NK-92 treated with Interleukin-12 subunit alpha and Interleukin-12 subunit beta, amount 100 ng/mL, for 24 hours (cell line): ENCODE measurements at regions not wholly inside any gene's neighbourhood (a gene's known extent, or its start where the extent isn't known, plus 50 kb on each side); places are given as distances from the start of the nearest gene placed in this dataset.

Experiments used
- DNase-seq: peaks from one replicate; lab custom pipeline; 2025; lab: John Stamatoyannopoulos, UW

DNA sequence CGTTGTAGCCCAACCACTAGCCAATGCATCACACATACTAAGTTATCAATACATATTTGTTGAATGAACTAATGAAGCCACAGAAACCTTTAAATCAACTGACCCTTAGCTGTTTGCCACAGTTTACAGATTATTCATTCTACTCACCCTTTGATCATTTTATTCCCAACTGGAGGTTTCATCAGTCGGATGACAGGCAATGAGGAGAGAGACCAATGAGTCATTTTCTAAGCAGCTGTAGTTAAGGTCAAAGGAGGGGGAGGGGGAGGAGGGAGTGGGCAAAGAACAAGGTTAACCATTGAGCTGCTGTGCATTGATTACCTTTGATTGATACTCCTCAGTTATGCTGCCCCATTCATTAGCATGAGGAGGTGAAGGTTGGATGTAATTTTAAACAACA is 469.5 kb downstream of the VRK1 start:
- no peak for DNase-seq

DNA sequence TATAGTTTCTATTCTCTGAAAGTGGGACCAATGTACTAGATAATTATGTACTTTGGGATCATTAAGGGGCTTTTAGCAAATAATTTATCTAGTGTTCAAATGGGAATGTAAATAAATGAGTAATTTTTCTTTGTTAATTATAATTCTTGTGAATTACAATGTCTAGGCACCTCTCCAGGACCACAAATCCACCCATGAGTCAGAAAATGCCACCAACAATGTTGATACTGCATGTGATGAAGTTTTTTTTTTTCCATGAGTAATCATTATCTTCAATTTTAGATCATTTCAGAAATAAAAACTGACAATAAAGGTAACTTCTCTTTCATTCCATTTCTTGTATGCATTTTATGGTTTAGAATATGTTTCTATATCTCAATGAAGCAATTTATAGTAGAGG is 470.3 kb downstream of the VRK1 start:
- DNase-seq, result no peak

GRCh38 chr14:97268097-97268496 is 470.9 kb downstream of the VRK1 start:
- no peak for DNase-seq

GRCh38 chr14:97270308-97270707 is 473.1 kb downstream of the VRK1 start:
- DNase-seq, result no peak

DNA sequence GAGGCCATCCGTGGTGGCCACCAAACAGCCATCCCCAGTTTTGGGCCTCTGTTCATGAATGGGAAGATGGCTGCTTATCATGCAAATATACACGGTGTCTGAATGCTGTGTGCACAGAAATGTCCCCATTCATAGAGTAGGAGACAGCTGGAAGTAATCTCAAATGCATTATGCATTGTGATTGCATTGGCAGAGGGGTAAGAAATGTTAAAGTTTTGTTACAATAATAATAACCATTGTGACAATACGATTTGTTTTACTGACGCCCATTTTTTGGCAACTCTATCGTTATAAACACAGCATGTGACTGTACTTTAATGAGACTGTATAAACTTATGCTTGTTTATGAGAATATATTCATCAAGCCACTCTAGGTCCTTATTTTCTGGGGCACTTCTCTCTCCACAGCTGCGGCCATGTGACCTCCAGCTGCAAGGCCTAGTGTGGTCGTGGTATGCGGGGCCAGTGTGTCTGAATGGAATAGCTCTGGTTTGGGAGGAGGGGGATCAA is 474.3 kb downstream of the VRK1 start:
- DNase-seq, result no peak

- no peak for DNase-seq
Measured at GRCh38 chr14:97273540-97273939, 476.4 kb downstream of the VRK1 start.

GRCh38 chr14:97274626-97275025 is 477.4 kb downstream of the VRK1 start:
- no peak for DNase-seq

GRCh38 chr14:97275276-97275675 is 478.1 kb downstream of the VRK1 start:
- DNase-seq, result no peak

DNA sequence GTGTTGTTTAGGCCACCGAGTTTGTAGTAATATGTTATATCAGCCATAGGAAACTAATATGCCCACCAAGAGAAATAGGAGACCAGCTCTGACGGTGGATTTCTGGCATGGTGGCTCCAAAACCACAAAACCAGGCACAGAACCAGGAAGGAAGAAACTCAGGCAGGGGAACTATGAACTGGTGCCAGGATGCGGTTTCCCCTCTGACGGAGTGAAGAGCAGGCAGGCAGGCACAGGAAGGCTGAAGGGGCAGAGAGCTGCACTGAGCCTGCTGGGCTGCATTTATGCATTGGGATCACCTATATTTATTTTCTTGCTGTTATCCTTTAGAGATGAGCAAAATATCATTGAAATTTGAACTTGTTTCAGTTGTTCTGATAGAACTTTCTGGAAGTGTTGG is 479.4 kb downstream of the VRK1 start:
- DNase-seq, result no peak

- DNase-seq, result no peak
Measured at GRCh38 chr14:97277711-97278110, 480.5 kb downstream of the VRK1 start.

GRCh38 chr14:97280526-97280925 is 483.3 kb downstream of the VRK1 start:
- no peak for DNase-seq

DNA sequence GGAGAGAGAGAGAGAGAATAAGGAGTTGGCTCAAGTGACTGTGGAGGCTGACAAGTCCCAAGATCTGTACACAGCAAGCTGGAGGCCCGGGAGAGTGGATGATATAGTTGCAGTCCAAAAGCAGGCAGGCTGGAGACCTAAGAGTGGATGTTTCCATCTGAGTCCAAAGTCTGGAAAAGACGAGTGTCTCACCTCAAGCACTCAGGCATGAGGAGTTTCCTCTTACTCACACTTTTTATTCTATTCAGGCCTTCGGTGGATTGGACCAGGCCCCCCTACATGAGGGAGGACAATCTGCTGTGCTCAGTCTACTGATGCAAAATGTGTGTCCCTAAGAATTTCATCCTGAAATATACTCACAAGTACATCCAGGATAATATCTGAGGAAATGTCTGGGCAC is 484.6 kb downstream of the VRK1 start:
- no peak for DNase-seq

- DNase-seq, result no peak
Measured at GRCh38 chr14:97282210-97283004, 485.2 kb downstream of the VRK1 start.

DNA sequence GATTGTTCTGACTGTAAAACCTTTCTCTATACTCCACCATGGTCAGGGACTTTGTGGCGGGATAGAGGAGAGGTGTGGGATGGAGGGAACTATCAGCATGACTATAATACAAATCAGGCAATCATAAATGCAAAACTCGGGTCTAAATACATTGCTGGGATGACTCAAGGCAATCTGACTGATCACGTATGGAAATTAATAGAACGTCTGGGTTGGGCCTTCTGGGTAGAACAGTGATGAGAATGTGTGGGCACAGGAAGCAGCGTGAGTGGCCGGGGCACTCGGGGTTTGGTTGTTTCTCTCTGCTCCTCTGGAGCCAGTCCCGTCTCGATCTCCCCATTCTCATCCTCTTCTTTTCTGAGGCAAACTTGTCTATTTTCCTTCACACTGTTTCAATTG is 485.8 kb downstream of the VRK1 start:
- no peak for DNase-seq

GRCh38 chr14:97283426-97283825 is 486.2 kb downstream of the VRK1 start:
- DNase-seq, result no peak

GRCh38 chr14:97283841-97284240 is 486.7 kb downstream of the VRK1 start:
- DNase-seq, result no peak

DNA sequence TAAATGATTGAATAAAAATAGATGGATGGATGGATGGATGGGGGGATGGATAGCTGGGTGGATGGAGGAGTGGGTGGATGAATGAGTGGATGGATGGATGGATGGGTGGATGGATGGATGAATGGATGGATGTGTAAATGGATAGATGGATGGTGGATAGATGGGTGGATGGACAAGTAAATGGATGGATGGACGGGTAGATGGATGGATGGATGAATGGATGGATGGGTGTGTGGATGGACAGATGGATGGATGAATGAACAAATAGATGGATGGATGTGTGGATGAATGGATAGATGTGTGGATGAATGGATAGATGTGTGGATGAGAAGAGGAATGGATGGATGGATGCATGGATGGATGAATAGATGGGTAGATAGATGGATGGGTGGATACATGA is 490.8 kb downstream of the VRK1 start:
- no peak for DNase-seq

GRCh38 chr14:97290065-97290464 is 492.9 kb downstream of the VRK1 start:
- no peak for DNase-seq

- DNase-seq, result no peak
Measured at GRCh38 chr14:97290977-97291376, 493.8 kb downstream of the VRK1 start.

- DNase-seq, result no peak
Measured at GRCh38 chr14:97293659-97294058, 496.5 kb downstream of the VRK1 start.

DNA sequence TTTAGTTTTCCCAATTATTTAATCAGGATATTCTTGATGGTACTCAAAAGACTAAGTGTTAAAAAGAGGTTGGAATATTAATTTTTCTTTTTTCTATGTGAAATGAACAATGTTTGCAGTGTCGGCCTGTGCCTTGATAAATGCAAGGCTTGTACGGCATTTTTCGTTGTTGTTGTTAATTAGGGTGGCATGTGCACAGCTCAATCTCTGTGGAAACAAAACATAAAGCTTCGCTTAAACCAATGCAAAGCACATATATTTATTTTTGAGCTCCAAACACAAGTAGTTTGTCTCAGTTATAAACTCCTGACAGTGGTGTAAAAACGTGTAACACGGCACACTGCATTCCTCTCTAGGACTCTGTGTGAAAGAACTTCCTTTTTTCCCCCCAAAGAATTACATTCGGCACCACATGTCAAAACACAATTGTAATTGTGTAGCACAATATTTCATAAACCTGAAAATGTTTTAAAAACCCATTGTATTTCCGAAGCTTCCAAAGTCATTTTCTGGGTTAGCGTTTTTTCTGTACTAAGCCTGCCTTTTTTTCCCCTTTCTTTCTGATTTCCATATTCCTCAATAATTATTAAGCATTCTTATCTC is 498.0 kb downstream of the VRK1 start:
- DNase-seq, result no peak

DNA sequence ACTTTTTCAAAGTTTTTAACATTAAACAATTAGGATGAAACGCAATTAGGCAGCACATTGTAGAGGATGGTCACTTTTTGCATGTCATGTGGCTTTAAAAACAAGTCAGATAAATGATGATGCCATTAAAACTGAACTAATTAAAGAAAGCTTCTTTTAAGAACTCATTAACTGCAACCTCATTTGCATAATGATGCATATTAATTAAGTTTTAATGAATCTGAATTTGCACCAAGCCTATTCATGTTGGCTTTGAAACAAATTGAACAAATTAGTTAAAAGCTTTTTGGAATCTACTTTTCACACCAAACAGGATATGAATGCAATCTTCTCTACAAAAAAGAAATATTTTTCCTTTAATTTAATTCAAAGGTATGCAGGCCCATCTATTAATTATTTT is 499.0 kb downstream of the VRK1 start:
- no peak for DNase-seq

DNA sequence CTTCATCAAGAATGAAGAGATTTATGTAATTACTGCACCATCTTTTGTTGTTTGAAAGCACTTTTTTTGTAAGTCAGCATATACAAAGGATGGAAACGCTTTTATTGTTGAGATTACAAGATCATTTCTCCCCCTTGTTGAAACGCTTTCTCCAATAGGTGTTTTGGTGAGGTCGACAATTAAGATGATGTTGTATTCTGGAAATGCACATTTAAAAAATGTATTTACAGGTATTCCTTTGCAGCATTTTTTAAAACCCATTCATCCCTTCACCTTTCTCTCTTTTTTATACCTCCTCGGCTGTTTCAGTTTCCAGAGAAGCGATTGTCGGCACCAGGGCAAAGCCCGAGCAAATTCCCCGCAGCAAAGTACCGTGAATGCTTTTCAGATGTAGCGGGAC is 499.9 kb downstream of the VRK1 start:
- no peak for DNase-seq

- no peak for DNase-seq
Measured at GRCh38 chr14:97298331-97298730, 501.1 kb downstream of the VRK1 start.
